CD4-positive, alpha-beta T cell treated with Interleukin-15 for 1 hour (primary cell): ENCODE measurements at regions not wholly inside any gene's neighbourhood (a gene's known extent, or its start where the extent isn't known, plus 50 kb on each side); places are given as distances from the start of the nearest gene placed in this dataset.
A peak's percentile ranks its signal among the peaks of the same experiment; 100 is the strongest.

Experiments used
- DNase-seq: peaks from one replicate; pipeline ENCODE4 v3.0.0-alpha.2; 2020

- DNase-seq, result no peak
Observed at GRCh38 chr1:11373895-11374747, 101.1 kb downstream of the UBIAD1 start.

DNA sequence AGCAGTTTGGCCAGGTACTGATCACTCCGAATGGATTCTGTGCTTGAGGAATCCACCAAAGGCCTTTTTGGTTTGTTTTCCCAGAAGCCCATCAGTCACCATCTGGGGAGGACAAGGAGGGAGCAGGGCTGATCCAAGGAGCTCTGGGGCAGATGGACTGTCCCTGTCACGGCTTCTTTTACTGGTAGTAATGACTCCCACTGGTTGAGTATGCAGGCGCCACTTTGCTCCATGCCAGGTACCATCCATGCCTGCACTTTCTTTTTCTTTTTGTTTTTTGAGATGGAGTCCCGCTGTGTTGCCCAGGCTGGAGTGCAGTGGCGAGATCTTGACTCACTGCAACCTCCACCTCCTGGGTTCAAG, 101.7 kb downstream of the UBIAD1 start:
- no peak for DNase-seq

- no peak for DNase-seq
Observed at GRCh38 chr1:11377001-11377583, 101.9 kb upstream of the DISP3 start.

GRCh38 chr1:11377954-11378353, 101.0 kb upstream of the DISP3 start:
- no peak for DNase-seq

DNA sequence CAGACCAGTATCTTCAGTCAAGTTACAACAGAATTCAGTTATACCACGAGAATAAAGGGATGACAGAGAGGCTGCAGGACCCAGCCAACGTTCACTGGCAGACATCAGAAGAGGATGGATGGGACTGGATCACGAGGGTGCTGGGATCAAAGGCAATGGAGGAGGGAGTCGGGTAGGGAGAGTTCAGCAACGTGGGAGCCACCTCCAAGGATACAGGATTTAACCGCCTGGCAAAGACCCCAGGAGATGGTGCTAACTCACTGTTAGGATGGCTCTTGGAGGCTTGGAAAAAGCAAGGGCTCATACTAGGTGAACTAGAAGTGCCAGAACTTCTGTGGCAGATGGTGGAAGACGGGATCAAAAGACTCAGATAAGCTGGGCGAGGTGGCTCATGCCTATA, 99.1 kb upstream of the DISP3 start:
- DNase-seq, result no peak

GRCh38 chr1:11380500-11380899, 98.5 kb upstream of the DISP3 start:
- DNase-seq, result no peak

- no peak for DNase-seq
Observed at GRCh38 chr1:11383553-11384169, 95.3 kb upstream of the DISP3 start.

- no peak for DNase-seq
Observed at GRCh38 chr1:11384170-11384554, 94.8 kb upstream of the DISP3 start.

DNA sequence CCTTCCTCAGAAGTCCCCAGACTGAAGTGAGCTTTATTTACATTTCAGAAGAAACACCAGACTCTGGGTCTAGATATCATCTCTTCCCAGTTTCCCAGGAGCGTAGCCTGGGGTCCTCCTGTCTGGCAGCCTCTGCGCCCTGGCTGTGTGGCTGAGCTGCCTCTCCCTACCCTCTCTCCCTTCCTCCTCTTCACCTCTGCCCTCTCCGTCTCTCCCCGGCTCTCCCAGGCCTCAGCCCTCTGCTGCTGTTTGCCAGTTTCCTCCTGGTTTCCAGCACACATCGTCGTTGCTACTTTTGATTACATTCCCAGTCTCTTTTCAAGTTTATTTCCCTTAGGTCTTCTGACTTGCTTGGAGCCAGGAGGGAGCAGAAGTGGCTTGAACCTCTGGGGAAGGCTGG, 91.1 kb upstream of the DISP3 start:
- DNase-seq, result no peak

DNA sequence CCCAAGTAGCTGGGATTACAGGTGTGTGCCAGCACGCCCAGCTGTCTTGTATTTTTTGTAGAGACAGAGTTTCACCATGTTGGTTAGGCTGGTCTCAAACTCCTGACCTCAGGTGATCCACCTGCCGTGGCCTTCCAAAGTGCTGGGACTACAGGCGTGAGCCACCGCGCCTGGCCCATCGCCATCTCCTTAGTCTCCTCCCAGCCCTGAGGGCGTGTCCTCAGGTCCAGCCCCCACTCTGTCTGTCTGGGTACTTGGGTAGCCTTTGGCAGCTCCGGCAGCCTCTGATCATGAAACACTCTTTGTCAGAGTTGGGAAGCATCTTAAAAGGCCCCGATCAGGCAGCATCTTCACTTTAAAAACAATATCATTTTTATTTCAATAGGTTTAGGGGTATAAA, 90.3 kb upstream of the DISP3 start:
- no peak for DNase-seq

DNA sequence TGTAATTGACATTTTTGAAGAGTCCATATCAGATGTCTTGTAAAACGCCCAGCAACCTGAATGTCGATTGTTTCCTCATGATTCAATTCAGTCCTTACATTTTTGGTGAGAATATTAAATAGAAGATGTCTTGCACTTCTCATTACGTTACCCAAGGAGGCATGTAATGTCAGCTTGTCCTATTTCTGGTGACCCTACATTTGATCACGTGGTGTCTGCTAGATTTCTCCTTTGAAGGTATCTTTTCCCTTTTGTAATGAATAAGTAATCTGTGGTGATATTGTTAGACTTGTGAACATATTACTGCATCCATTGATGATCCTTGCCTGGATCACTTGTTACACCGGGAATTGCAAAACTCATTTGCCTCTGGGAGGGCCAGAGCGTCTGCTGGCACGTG, 87.6 kb upstream of the DISP3 start:
- no peak for DNase-seq

GRCh38 chr1:11391886-11392285, 87.1 kb upstream of the DISP3 start:
- no peak for DNase-seq

DNA sequence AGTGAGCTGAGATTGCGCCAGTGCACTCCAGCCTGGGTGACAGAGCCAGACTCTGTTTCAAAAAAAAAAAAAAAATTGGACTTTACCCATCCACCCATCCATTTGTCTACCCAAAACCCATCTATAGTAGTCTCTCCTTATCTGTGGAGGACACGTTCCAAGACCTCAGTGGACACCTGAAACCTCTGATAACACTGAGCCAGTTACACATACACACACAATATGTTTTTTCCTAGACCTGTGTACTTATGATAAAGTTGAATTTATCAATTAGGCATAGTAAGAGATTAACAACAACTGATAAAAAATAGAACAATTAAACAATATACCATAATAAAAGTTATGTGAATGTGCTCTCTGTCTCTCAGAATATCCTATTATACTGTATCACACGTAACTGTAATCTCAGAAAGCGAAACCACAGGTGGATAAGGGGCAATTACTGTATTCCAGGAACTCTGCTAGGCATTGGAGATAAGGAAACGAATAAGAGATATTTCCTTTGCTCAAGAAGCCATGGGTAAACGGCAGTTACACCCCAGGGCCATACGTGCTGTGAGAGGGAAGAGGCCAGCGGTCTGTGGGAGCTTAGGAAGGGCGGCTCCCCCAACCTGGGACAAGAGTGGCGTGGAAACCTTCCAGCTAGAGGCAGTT, 84.2 kb upstream of the DISP3 start:
- no peak for DNase-seq

- DNase-seq, result no peak
Observed at GRCh38 chr1:11395616-11396015, 83.3 kb upstream of the DISP3 start.

DNA sequence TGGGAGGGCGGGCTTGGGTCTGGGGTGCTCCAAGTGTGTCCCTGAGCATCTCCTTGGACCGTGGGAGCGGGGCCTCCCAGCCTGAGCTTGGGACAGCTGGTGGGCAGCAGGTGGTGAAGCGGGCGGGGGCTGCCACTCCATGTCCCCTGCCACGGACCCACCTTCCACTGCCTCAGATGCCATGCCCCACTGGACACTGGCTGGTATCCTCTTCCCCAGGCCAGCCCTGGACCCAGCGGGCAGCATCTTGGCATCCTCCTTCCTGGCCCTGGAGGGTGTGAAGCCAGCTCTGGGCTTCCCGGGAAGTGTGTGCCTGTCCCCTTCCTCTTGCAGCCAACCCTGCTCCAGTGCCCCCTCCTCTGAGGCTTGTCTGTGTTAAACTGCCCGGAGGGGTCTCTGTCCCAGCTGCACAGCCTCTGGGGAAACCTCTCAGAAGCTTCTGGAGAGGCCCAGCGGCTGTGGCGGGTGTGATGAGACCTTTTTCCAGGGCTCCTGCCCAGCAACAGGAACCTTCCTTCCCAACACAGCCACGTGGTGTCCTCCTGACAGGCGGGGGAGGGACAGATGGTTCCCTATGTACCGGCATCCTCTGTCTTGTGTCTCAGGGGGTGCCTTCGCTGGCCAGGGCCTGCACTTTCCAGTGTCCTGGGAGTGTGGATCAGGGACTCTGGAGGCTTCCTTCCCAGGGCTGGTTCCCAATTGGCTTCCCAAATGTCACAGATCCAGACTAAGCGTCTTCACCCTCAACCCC, 81.6 kb upstream of the DISP3 start:
- no peak for DNase-seq

- DNase-seq, result no peak
Observed at GRCh38 chr1:11399250-11399649, 79.7 kb upstream of the DISP3 start.

- DNase-seq, result no peak
Observed at GRCh38 chr1:11400155-11400554, 78.8 kb upstream of the DISP3 start.

DNA sequence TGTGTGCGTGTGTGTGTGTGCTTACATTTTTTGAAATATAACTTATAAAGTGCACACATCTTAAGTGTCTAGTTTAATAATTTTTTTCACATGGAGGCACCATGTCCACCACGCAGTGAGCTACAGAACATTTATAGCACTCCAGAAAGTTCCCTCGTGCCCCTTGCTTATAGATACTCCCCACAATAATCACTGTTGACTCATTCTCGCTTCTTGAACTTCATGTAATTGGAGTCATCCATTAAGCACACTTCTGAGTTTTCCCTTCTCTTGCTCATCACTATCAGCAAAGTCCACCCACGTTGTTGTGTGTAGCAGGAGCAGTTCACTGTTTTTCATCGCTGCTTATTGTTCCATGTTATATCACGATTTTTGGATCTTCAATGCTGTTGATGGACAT, 78.4 kb upstream of the DISP3 start:
- no peak for DNase-seq

DNA sequence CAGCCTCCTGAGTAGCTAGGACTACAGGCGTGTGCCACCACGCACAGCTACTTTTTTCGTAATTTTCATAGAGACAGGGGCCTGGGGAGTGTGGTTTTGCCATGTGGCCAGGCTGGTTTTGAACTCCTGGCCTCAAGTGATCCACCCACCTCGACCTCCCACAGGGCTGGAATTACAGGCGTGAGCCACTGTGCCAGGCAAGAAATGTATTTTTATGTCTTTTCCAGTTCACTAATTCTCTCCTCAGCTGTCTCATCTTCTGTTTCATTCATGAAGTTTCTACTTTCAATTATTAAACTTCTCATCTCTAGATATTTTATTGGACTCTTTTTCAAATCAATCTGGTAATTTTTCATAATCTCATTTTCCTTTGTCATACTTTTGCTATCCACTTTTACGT, 72.1 kb upstream of the DISP3 start:
- DNase-seq, result no peak

GRCh38 chr1:11407301-11407994, 71.5 kb upstream of the DISP3 start:
- peak; percentile 26 for DNase-seq

- DNase-seq, result no peak
Observed at GRCh38 chr1:11412141-11412540, 66.8 kb upstream of the DISP3 start.

- no peak for DNase-seq
Observed at GRCh38 chr1:11413986-11414391, 65.0 kb upstream of the DISP3 start.
